ENCODE measurements at regions not wholly inside any gene's neighbourhood (a gene's known extent, or its start where the extent isn't known, plus 50 kb on each side); places are given as distances from the start of the nearest gene placed in this dataset.
A peak's percentile ranks its signal among the peaks of the same experiment; 100 is the strongest.

DNA sequence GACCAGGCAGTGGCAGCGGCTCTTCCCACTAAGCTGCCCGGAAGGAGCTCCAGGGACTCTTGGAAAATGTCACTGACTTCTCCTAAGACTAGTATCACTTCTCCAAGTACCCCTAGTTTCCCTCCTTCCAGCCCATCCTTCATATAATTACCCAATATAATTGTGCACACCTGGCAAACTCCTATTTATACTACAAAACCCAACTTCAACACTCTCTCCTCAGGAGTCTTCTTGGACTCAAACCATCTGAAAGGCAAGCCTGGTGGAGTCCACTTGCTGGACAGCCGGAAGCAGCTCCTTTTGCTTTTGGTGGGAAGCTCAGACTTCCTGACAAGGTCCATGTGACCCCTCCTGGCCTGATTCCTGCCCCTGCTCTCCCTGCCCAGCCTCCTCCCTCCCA is 955.9 kb downstream of the TBC1D22A start:
- H3K9me3 ChIP-seq (ENCODE audit: control insufficient read depth, insufficient read depth, low read depth, low read length), result no peaks in the 10 kb centered on the region
- no peak overlapping the region for H3K4me3 ChIP-seq (ENCODE audit: low read depth, low read length)
- no peaks in the 10 kb centered on the region for H3K36me3 ChIP-seq (ENCODE audit: control insufficient read depth in 2 of 2, insufficient read depth in 1 of 2, low read length in 2 of 2)
- no peaks in the 10 kb centered on the region for H3K4me1 ChIP-seq (ENCODE audit: control insufficient read depth, insufficient read depth, low read length)
- ChIA-PET CTCF (no interaction called here), POLR2A (no interaction called here)
- TF ChIP-seq ZNF530 (tag by site-specific recombination; IDR thresholded peaks at IDR 0.05; ENCODE audit: low read depth), result no peak
- TF ChIP-seq ZFP3 (tag by site-specific recombination; IDR thresholded peaks at IDR 0.05; ENCODE audit: low read depth), result 0 out of 2 replicates have a peak, but pooled peaks have one; percentile 28
- H3K27ac ChIP-seq (ENCODE audit: extremely low read depth, low read depth, low read length), result no peak overlapping the region

DNA sequence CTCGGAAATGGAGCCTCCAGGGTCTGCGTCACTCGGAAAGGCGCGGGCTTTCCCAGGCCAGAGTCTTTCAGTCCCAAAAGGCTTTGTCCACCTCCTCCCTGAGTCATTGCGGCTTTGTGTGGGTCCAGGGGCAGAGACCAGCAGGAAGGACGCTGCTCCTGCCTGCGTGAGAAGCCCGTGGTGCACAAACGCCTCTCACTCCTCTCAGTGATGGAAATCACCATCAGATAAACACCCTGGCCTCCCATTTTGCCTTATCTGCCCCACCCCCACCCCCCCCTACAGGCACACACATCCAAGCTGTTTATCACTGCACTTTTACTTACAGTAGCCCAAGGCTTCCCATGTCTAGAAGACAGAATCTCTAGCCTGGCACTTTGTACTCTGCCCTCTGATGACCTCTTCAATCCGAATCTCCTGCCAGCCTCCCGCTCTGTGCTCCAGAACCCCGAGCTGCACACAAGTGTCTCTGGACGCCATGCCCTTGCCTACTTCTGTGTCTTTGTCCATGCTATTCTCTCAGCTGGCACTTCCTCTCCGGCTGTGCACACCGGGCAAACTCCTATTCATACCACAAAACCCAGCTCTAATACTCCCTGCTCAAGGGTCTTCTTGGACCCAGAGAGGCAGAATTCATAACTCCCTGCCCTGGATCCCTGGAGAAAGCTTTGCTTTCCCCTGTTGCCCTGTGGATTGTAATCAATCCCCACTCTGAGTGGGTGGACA is 954.6 kb downstream of the TBC1D22A start:
- Histone ChIP-seq H3K4me3 (ENCODE audit: low read depth, low read length) (no peak overlapping the region), H3K4me1 (ENCODE audit: control insufficient read depth, insufficient read depth, low read length) (no peaks in the 10 kb centered on the region), H3K36me3 (ENCODE audit: control insufficient read depth in 2 of 2, insufficient read depth in 1 of 2, low read length in 2 of 2) (no peaks in the 10 kb centered on the region), H3K27ac (ENCODE audit: extremely low read depth, low read depth, low read length) (no peak overlapping the region), H3K9me3 (ENCODE audit: control insufficient read depth, insufficient read depth, low read depth, low read length) (no peaks in the 10 kb centered on the region)
- ChIA-PET CTCF (no interaction called here), POLR2A (interaction anchor here (0.6 kb wide), 1 partner anchor 80 kb away, joined by 3 read pairs; no protein-coding TSS in a partner anchor)
- TF ChIP-seq GLIS2 (tag by site-specific recombination; IDR thresholded peaks at IDR 0.05) (no peak), ZNF404 (tag by site-specific recombination; IDR thresholded peaks at IDR 0.05) (no peak), MYNN (tag by site-specific recombination; IDR thresholded peaks at IDR 0.05; ENCODE audit: borderline replicate concordance) (no peak), ZNF426 (tag by site-specific recombination; IDR thresholded peaks at IDR 0.05) (no peak), ZIC2 (tag by site-specific recombination; IDR thresholded peaks at IDR 0.05) (no peak), ZFP3 (tag by site-specific recombination; IDR thresholded peaks at IDR 0.05; ENCODE audit: low read depth) (peak; percentile 50; the same call in 1 of the 2 replicates), ZNF184 (tag by site-specific recombination; IDR thresholded peaks at IDR 0.05) (no peak), ZNF529 (tag by site-specific recombination; IDR thresholded peaks at IDR 0.05; ENCODE audit: insufficient replicate concordance) (no peak)
- TF ChIP-seq, protein P1, sequence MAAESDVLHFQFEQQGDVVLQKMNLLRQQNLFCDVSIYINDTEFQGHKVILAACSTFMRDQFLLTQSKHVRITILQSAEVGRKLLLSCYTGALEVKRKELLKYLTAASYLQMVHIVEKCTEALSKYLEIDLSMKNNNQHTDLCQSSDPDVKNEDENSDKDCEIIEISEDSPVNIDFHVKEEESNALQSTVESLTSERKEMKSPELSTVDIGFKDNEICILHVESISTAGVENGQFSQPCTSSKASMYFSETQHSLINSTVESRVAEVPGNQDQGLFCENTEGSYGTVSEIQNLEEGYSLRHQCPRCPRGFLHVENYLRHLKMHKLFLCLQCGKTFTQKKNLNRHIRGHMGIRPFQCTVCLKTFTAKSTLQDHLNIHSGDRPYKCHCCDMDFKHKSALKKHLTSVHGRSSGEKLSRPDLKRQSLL (tag by site-specific recombination; IDR thresholded peaks at IDR 0.05), result no peak

DNA sequence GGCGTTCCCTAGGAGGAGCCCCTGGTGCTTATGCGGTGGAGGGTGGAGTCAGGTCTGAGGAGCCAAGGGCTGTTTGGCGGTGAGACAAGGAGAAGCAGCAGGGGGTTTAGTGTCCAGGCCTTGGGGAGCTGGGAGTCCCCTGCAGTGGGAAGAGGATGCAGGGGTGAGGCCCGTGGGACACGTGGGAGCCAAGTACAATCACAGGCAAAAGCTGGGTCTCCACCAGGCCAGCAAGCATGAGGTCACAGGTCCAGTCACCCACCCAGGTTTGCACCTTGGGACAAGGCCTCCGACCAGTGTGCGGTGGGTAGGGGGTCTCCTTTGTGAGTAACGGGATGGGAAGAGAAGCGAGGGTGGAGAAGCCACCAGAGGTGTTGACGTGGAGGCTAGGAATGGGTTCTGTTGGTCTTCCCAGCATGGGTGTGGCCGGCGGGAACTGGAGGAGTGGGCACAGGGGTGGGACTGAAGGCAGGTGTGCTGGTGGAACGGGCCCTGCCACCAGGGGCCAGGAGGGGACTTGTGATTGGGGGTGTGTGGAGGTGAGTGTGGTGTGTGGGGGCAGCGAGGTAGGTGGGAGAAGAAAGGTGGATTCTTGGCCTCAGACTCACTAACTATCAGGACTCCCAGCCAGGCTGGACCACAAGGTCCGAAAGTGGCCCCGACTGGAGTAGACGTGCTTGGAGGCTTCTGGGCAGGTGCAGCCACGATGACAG is 953.6 kb downstream of the TBC1D22A start:
- H3K4me3 ChIP-seq (ENCODE audit: low read depth, low read length), result no peak overlapping the region
- POLR2A ChIA-PET, result no interaction called here
- H3K4me1 ChIP-seq (ENCODE audit: control insufficient read depth, insufficient read depth, low read length), result no peaks in the 10 kb centered on the region
- no peaks in the 10 kb centered on the region for H3K9me3 ChIP-seq (ENCODE audit: control insufficient read depth, insufficient read depth, low read depth, low read length)
- no peak for TF ChIP-seq ZBTB20 (tag by site-specific recombination; IDR thresholded peaks at IDR 0.05)
- no peaks in the 10 kb centered on the region for H3K36me3 ChIP-seq (ENCODE audit: control insufficient read depth in 2 of 2, insufficient read depth in 1 of 2, low read length in 2 of 2)
- no peak overlapping the region for H3K27ac ChIP-seq (ENCODE audit: extremely low read depth, low read depth, low read length)
- CTCF ChIA-PET, result no interaction called here

DNA sequence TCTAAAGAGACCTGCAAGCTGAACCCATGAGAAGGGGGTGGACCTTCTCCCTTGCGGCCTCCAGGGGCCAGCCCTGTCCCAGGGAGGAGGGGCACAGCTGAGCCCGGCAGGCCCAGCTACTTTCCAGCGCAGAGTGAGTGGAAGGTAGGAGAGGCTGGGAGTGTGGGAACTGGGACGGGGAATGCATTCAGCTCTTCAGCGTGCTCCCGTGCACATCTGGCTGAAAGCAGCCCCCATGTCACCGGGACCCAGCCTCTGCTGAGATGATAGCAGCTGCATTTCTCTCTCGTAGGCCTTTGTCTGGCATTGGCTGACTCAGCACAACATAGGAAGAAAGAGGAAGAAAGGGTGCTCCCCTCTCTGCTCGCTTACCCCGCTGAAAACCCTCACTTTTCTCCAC is 951.5 kb downstream of the TBC1D22A start:
- ChIA-PET POLR2A (no interaction called here), CTCF (no interaction called here)
- no peak overlapping the region for H3K4me3 ChIP-seq (ENCODE audit: low read depth, low read length)
- TF ChIP-seq ZNF664 (tag by site-specific recombination; IDR thresholded peaks at IDR 0.05) (no peak), TCF7L2 (IDR thresholded peaks at IDR 0.05; ENCODE audit: borderline replicate concordance, low read depth, low read length) (no peak), ZNF837 (tag by site-specific recombination; IDR thresholded peaks at IDR 0.05) (no peak), ZBTB1 (tag by site-specific recombination; IDR thresholded peaks at IDR 0.05) (no peak), ZFP37 (tag by site-specific recombination; IDR thresholded peaks at IDR 0.05) (no peak), ZNF707 (tag by site-specific recombination; IDR thresholded peaks at IDR 0.05) (no peak), SP3 (tag by site-specific recombination; IDR thresholded peaks at IDR 0.05) (no peak), HOXA7 (CRISPR knock-in tag; IDR thresholded peaks at IDR 0.05; ENCODE audit: borderline replicate concordance) (no peak), KLF16 (tag by site-specific recombination; IDR thresholded peaks at IDR 0.05) (no peak), ZNF621 (tag by site-specific recombination; IDR thresholded peaks at IDR 0.05) (no peak)
- TF ChIP-seq, protein P2, sequence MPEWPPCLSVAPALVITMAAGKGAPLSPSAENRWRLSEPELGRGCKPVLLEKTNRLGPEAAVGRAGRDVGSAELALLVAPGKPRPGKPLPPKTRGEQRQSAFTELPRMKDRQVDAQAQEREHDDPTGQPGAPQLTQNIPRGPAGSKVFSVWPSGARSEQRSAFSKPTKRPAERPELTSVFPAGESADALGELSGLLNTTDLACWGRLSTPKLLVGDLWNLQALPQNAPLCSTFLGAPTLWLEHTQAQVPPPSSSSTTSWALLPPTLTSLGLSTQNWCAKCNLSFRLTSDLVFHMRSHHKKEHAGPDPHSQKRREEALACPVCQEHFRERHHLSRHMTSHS (tag by site-specific recombination; IDR thresholded peaks at IDR 0.05), result no peak
- TF ChIP-seq, protein P1 (tag by site-specific recombination; IDR thresholded peaks at IDR 0.05), result no peak
- no peaks in the 10 kb centered on the region for H3K9me3 ChIP-seq (ENCODE audit: control insufficient read depth, insufficient read depth, low read depth, low read length)
- no peaks in the 10 kb centered on the region for H3K36me3 ChIP-seq (ENCODE audit: control insufficient read depth in 2 of 2, insufficient read depth in 1 of 2, low read length in 2 of 2)
- no peaks in the 10 kb centered on the region for H3K4me1 ChIP-seq (ENCODE audit: control insufficient read depth, insufficient read depth, low read length)
- no peak overlapping the region for H3K27ac ChIP-seq (ENCODE audit: extremely low read depth, low read depth, low read length)
